HepG2 (cell line): ENCODE measurements at regions not wholly inside any gene's neighbourhood (a gene's known extent, or its start where the extent isn't known, plus 50 kb on each side); places are given as distances from the start of the nearest gene placed in this dataset.

Source experiments
- ATAC-seq: fragments of 200-7000 bp; cut with Tn5 transposase; 3 replicates; pipeline ENCODE4 v1.9.1; 2020; ENCODE audit warnings: mild to moderate bottlenecking, moderate library complexity
- BruUV-seq: library from RNA; stranded (reverse); fragments of 400-500 nt; replicated peaks from 2 replicates; lab custom pipeline; 2021; lab: Mats Ljungman, UMichigan
- CTCF ChIA-PET: fragments of 300-600 bp; formaldehyde crosslinking; extraction: SDS; loops from one replicate; lab custom pipeline; 2021; ENCODE audit warnings: low total read pairs, inconsistent platforms, low intra/inter-chr PET ratio; lab: Yijun Ruan, JAX
- POLR2A ChIA-PET: fragments of 350-600 bp; sonication (Branson Sonifier 250); formaldehyde crosslinking; loops from one replicate; lab custom pipeline; 2020; ENCODE audit warnings: antibody characterized with exemption, inconsistent platforms; lab: Yijun Ruan, JAX
- DNase-seq: peaks from one replicate; pipeline ENCODE4 v3.0.0-alpha.2; 2015; ENCODE audit warnings: low spot score
- FAIRE-seq: peaks from 3 replicates; lab custom pipeline; 2011; peaks lifted over from hg19 to GRCh38; lab: Jason Lieb, UNC
- H2AFZ ChIP-seq: one replicate; pipeline ENCODE4 v1.6.1; 2011; ENCODE audit warnings: low read length, inconsistent platforms
- H3K27ac ChIP-seq: fragments of 300-600 bp; 3 replicates; pipeline ENCODE4 v1.8.0; 2011; ENCODE audit warnings: mixed run types, mild to moderate bottlenecking, mixed read lengths, low read length, inconsistent platforms; ENCODE audit not compliant: insufficient read depth; ENCODE audit errors: extremely low read length
- H3K27me3 ChIP-seq, 2 experiments: fragments of 200-600 bp in 1 of 2; 2 replicates in 1 of 2; 3 replicates in 1 of 2; pipeline versions ENCODE4 v1.6.0 to v1.8.0; 2011; ENCODE audit warnings: low read length in 2 of 2, mild to moderate bottlenecking in 2 of 2, moderate library complexity in 2 of 2, inconsistent platforms in 1 of 2; ENCODE audit not compliant: insufficient read depth in 2 of 2, control insufficient read depth in 1 of 2
- H3K36me3 ChIP-seq, 2 experiments: fragments of 200-600 bp in 1 of 2; replicated peaks in 1 of 2; 2 replicates in 1 of 2; 3 replicates in 1 of 2; pipeline versions ENCODE4 v1.5.1 to v1.8.0; 2011; ENCODE audit warnings: low read length in 2 of 2, inconsistent platforms in 1 of 2; ENCODE audit not compliant: insufficient read depth in 2 of 2, control insufficient read depth in 1 of 2
- H3K4me1 ChIP-seq: 2 replicates; pipeline ENCODE4 v1.5.1; 2012; ENCODE audit warnings: low read length, inconsistent platforms; ENCODE audit not compliant: insufficient read depth
- H3K4me2 ChIP-seq: 2 replicates; pipeline ENCODE4 v1.6.0; 2011; ENCODE audit warnings: low read depth, low read length, inconsistent platforms
- H3K4me3 ChIP-seq, 3 experiments: fragments of 200-600 bp in 1 of 3; sonication (generic), shearing (Covaris generic) in 1 of 3; replicated peaks in 1 of 3; 2 replicates each; pipeline ENCODE4 v1.5.1; 2011 to 2016; ENCODE audit warnings: low read length in 3 of 3, inconsistent platforms in 2 of 3, low read depth in 2 of 3, mild to moderate bottlenecking in 2 of 3, control low read depth in 1 of 3, mixed read lengths in 1 of 3; ENCODE audit not compliant: insufficient read depth in 1 of 3
- H3K79me2 ChIP-seq: one replicate; pipeline ENCODE4 v1.6.1; 2011; ENCODE audit warnings: low read length, inconsistent platforms; ENCODE audit not compliant: insufficient read depth
- H3K9ac ChIP-seq: 2 replicates; pipeline ENCODE4 v1.6.0; 2011; ENCODE audit warnings: mild to moderate bottlenecking, low read depth, low read length, inconsistent platforms; ENCODE audit not compliant: insufficient read depth
- H3K9me3 ChIP-seq: 2 replicates; pipeline ENCODE4 v1.5.1; 2012; ENCODE audit warnings: mild to moderate bottlenecking, low read length
- H4K20me1 ChIP-seq: 2 replicates; pipeline ENCODE4 v1.6.0; 2011; ENCODE audit warnings: inconsistent platforms, mild to moderate bottlenecking, low read length, moderate library complexity; ENCODE audit not compliant: insufficient read depth
- ATRX ChIP-seq: sonication (generic); formaldehyde crosslinking; IDR thresholded peaks from 2 replicates; pipeline ENCODE4 v1.4.0; 2020; ENCODE audit warnings: missing genetic modification reagents, borderline replicate concordance
- GLMP ChIP-seq: sonication (generic); formaldehyde crosslinking; IDR thresholded peaks from 2 replicates; pipeline ENCODE4 v1.9.0; 2021; ENCODE audit warnings: missing genetic modification reagents, mild to moderate bottlenecking, borderline replicate concordance
- GMEB2 ChIP-seq: IDR thresholded peaks from 2 replicates; pipeline ENCODE4 v1.6.1; 2016; ENCODE audit warnings: missing biosample characterization, missing genetic modification reagents, low read depth
- HBP1 ChIP-seq: IDR thresholded peaks from 2 replicates; pipeline ENCODE4 v1.6.1; 2016; ENCODE audit warnings: low read depth, control low read depth
- JDP2 ChIP-seq: sonication (generic); formaldehyde crosslinking; IDR thresholded peaks from 2 replicates; pipeline ENCODE4 v1.8.1; 2022; ENCODE audit warnings: missing genetic modification reagents, borderline replicate concordance
- MED13 ChIP-seq: sonication (generic); formaldehyde crosslinking; IDR thresholded peaks from 2 replicates; pipeline ENCODE4 v1.5.0; 2020; ENCODE audit warnings: missing genetic modification reagents
- NPAS2 ChIP-seq: sonication (generic); formaldehyde crosslinking; IDR thresholded peaks from 2 replicates; pipeline ENCODE4 v1.8.0; 2022; ENCODE audit warnings: mild to moderate bottlenecking, missing genetic modification reagents, borderline replicate concordance
- PHF20 ChIP-seq: sonication (generic); formaldehyde crosslinking; IDR thresholded peaks from 2 replicates; pipeline ENCODE4 v1.5.0; 2020; ENCODE audit warnings: mild to moderate bottlenecking, missing genetic modification reagents
- PPARG ChIP-seq: conservative IDR thresholded peaks from 2 replicates; pipeline ENCODE4 v1.6.1; 2016; ENCODE audit warnings: missing biosample characterization, missing genetic modification reagents
- SYNCRIP ChIP-seq: fragments of 200-400 bp; formaldehyde crosslinking; IDR thresholded peaks from 2 replicates; pipeline ENCODE4 v1.6.1; 2018; ENCODE audit warnings: mild to moderate bottlenecking, low read depth, low read length; ENCODE audit not compliant: insufficient read depth
- TEAD2 ChIP-seq: sonication (generic); formaldehyde crosslinking; IDR thresholded peaks from 2 replicates; pipeline ENCODE4 v1.9.0; 2021; ENCODE audit warnings: missing genetic modification reagents
- USF2 ChIP-seq, 2 experiments: sonication (generic) in 1 of 2; formaldehyde crosslinking in 1 of 2; IDR thresholded peaks; 2 replicates each; pipeline versions ENCODE4 v1.5.1 to v1.6.1; 2011 to 2020; ENCODE audit warnings: borderline replicate concordance in 1 of 2, low read depth in 1 of 2, low read length in 1 of 2, mild to moderate bottlenecking in 1 of 2, missing genetic modification reagents in 1 of 2, moderate library complexity in 1 of 2
- ZNF230 ChIP-seq: sonication (generic); formaldehyde crosslinking; IDR thresholded peaks from 2 replicates; pipeline ENCODE4 v1.4.0; 2020; ENCODE audit warnings: mild to moderate bottlenecking, missing genetic modification reagents
- ZNF3 ChIP-seq: IDR thresholded peaks from 2 replicates; pipeline ENCODE4 v1.7.0; 2017; ENCODE audit warnings: inconsistent platforms
- ZNF431 ChIP-seq: sonication (generic); formaldehyde crosslinking; IDR thresholded peaks from 2 replicates; pipeline ENCODE4 v1.9.0; 2022; ENCODE audit warnings: missing genetic modification reagents, low read depth, mild to moderate bottlenecking, borderline replicate concordance
- ZNF510 ChIP-seq: sonication (generic); formaldehyde crosslinking; IDR thresholded peaks from 2 replicates; pipeline ENCODE4 v1.4.0; 2020; ENCODE audit warnings: low read depth, mild to moderate bottlenecking, missing genetic modification reagents
- ZNF816 ChIP-seq: sonication (generic); formaldehyde crosslinking; IDR thresholded peaks from 2 replicates; pipeline ENCODE4 v1.8.0; 2022; ENCODE audit warnings: missing genetic modification reagents, mild to moderate bottlenecking, borderline replicate concordance
- WGBS: methylation state at CpG from one replicate; pipeline ENCODE4 v1.1.6; 2017; ENCODE audit warnings: low lambda C conversion rate; 5-methylcytosine and 5-hydroxymethylcytosine counted together
- in situ Hi-C: cut with HindIII; loops from 2 replicates; pipeline ENCODE4 v1.10.0; 2017; ENCODE audit warnings: low pct_unique_long_range_greater_than_20kb; ENCODE audit not compliant: extremely low pct_ligation_motif_present
- intact Hi-C: fragments of 100-400 bp; cut with micrococcal nuclease; formaldehyde crosslinking; loops from one replicate; pipeline ENCODE4 v1.10.0; 2022; ENCODE audit not compliant: unreplicated experiment

- no TSS peak for BruUV-seq
- POLR2A ChIA-PET, result no interaction called here
- Histone ChIP-seq H3K27me3 (no peaks in the 10 kb centered on the region), H3K9ac (no peak overlapping the region), H3K4me2 (no peak overlapping the region), H3K9me3 (peaks cover 5% of the 10 kb centered on the region; the same call in 1 of the 2 replicates), H3K4me1 (no peaks in the 10 kb centered on the region), H2AFZ (no peak overlapping the region), H3K4me3 (no peak overlapping the region), H3K36me3 (no peaks in the 10 kb centered on the region), H4K20me1 (no peaks in the 10 kb centered on the region), H3K27ac (no peak overlapping the region), H3K79me2 (no peaks in the 10 kb centered on the region)
- DNase-seq (no peak), ATAC-seq (no peak), FAIRE-seq (no peak)
- CTCF ChIA-PET, result no interaction called here
- in situ Hi-C loops (no loop called here), intact Hi-C loops (no loop called here)
- WGBS, result 0% methylated on average over 1 of the region's 3 CpGs
- TF ChIP-seq SYNCRIP, result no peak
- no peak for TF ChIP-seq HBP1 (CRISPR knock-in tag)
- TF ChIP-seq ZNF816, result no peak
- no peak for TF ChIP-seq ZNF3
- no peak for TF ChIP-seq PPARG (CRISPR knock-in tag)
- TF ChIP-seq JDP2 (CRISPR knock-in tag), result no peak
- no peak for TF ChIP-seq USF2 (IDR thresholded peaks at IDR 0.05; ENCODE audit: low read depth, low read length)
- TF ChIP-seq USF2 (CRISPR knock-in tag; IDR thresholded peaks at IDR 0.05; ENCODE audit: borderline replicate concordance), result no peak
- TF ChIP-seq ZNF431 (CRISPR knock-in tag), result no peak
- no peak for TF ChIP-seq ZNF510
- TF ChIP-seq GLMP, result no peak
- no peak for TF ChIP-seq TEAD2
- TF ChIP-seq ZNF230 (CRISPR knock-in tag), result no peak
- TF ChIP-seq GMEB2, result no peak
- no peak for TF ChIP-seq MED13
- no peak for TF ChIP-seq NPAS2
- no peak for TF ChIP-seq PHF20 (CRISPR knock-in tag)
- no peak for TF ChIP-seq ATRX (CRISPR knock-in tag)
Observed at GRCh38 chr5:112049738-112050137, 292.7 kb upstream of the NREP start.
